ENCODE measurements at regions not wholly inside any gene's neighbourhood (a gene's known extent, or its start where the extent isn't known, plus 50 kb on each side); places are given as distances from the start of the nearest gene placed in this dataset.

DNA sequence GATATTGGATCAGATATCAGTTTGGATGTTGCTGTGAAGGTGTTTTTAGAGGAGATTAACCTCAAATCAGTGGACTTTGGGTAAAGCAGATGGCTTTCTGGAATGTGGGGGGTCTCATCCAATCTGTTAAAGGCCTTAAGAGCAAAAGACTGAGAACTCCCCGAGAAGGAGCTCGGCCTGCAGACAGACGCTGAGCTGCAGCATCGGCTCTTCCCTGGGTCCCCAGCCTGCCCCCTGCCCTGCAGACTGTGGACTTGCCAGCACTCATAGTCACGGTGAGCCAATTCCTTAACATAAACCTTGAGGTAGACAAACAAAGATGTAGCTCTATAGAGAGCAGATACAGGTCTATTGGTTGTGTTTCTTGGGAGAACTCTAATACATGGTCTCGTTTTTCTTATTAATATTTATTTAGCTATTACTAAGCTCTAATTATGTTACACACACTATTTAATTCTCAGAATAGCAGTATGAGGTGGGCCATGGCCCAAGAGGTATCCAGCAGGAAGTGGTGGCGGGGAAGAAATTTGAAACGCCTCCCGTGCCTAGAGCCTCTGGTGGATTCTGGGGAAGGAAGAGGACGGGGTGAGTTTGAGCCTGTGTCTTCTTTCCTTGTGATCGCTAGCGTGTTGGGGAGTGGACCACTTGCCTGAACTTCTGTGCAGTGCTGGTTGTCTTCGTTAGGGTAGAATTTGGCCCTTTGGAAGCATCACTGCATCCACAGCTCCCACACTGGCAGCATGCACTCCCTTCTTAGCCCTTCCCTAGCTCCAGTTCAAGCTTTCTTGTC lies 305.3 kb downstream of the TEX29 start:
- TF ChIP-seq, protein P1, sequence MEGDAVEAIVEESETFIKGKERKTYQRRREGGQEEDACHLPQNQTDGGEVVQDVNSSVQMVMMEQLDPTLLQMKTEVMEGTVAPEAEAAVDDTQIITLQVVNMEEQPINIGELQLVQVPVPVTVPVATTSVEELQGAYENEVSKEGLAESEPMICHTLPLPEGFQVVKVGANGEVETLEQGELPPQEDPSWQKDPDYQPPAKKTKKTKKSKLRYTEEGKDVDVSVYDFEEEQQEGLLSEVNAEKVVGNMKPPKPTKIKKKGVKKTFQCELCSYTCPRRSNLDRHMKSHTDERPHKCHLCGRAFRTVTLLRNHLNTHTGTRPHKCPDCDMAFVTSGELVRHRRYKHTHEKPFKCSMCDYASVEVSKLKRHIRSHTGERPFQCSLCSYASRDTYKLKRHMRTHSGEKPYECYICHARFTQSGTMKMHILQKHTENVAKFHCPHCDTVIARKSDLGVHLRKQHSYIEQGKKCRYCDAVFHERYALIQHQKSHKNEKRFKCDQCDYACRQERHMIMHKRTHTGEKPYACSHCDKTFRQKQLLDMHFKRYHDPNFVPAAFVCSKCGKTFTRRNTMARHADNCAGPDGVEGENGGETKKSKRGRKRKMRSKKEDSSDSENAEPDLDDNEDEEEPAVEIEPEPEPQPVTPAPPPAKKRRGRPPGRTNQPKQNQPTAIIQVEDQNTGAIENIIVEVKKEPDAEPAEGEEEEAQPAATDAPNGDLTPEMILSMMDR (IDR thresholded peaks at IDR 0.05; ENCODE audit: insufficient read depth, low read length, severe bottlenecking) = no peak
- H3K36me3 ChIP-seq (ENCODE audit: control insufficient read depth, insufficient read depth, low read length) = no peaks in the 10 kb centered on the region
- no peak for FAIRE-seq
- H3K27me3 ChIP-seq (ENCODE audit: control insufficient read depth, insufficient read depth, low read length) = no peaks in the 10 kb centered on the region
- no peak for DNase-seq (ENCODE audit: low read depth)
- no peak overlapping the region for H3K4me3 ChIP-seq (ENCODE audit: low read depth, low read length)

DNA sequence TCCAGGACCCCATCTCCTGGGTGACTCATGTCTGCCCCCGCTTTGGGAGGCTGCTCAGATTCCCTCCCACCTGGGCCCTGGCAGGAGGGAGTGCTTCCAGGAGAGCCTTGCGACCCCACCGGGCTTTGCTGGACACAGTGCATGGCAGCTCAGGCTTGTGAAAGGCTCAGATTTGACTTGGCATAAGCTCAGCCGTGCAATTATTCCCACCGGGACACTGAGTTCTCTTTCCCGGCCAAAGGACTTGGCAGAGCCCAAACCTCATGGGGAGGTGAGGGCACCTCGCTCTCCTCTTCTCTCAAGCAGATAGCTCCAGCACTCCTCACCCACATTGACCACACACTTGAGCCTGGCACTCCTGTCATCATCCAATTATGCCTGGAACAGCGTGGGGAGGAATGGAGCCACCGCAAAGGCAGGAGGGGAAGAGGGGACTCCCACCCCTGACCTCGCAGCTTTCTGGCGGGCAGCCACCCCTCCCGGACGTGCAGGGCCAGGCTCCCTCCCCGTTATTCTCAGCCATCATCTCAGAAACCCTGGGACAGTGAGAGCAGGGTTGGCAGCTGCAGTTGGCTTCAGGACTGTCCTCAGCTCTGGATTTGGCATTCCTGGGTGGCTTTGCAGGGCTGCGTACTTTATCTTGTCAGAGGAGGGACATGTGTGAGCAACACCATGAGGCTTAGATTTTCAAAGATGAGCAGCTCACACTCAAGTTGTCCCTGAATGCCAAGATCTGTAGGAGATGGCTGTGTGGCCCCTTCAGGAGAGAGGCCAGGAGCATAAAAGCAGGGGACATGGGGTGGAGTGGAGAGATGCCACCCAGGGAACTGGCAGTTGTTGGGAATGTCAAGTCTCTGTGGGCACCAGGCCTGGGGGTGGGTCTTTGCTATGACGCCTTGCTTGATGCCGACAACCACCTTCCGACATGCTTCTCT lies 306.2 kb downstream of the TEX29 start:
- Histone ChIP-seq H3K36me3 (ENCODE audit: control insufficient read depth, insufficient read depth, low read length) (no peaks in the 10 kb centered on the region), H3K27me3 (ENCODE audit: control insufficient read depth, insufficient read depth, low read length) (no peaks in the 10 kb centered on the region), H3K4me3 (ENCODE audit: low read depth, low read length) (no peak overlapping the region)
- no peak for FAIRE-seq
- TF ChIP-seq, protein P1 (IDR thresholded peaks at IDR 0.05; ENCODE audit: insufficient read depth, low read length, severe bottlenecking) = no peak
- DNase-seq (ENCODE audit: low read depth) = no peak

DNA sequence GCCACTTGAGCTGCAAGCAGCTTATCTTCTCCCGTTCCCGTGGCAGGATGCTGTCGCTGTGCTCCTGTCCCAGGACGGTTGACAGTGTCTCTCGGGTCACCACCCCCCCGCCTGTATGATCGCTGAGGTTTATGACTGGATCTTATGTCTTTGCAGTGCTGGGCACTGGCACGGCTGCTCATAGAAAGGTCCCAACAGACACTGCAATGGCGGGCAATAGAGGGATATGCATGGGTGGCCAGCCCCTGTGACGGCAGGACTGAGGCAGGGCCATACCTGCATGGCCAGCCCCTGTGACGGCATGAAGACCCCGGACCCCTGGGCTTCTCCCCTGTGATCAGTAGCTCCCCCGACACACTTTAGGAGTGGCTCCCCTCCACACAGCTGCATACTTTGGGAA lies 307.2 kb downstream of the TEX29 start:
- FAIRE-seq = no peak
- H3K27me3 ChIP-seq (ENCODE audit: control insufficient read depth, insufficient read depth, low read length) = no peaks in the 10 kb centered on the region

DNA sequence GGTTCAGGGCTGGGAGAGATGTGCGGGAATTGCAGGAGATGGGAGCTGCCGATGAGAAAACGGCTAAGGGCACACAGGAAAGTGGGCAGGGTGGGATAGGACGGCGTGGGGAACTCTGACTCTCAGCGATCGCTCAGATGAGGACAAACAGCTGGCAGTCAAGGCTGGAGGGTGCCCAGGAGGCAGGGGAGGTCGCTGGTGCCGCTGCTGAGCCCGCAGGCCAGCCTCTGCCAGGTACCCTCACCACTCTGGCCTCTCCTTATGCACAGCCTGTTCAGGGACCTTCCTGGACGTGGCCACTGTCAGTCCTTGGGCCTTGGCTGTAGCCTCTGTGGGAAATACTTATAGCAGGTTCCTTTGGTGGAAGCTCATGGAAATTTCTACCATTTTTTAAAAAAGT lies 308.6 kb downstream of the TEX29 start:
- no peaks in the 10 kb centered on the region for H3K27me3 ChIP-seq (ENCODE audit: control insufficient read depth, insufficient read depth, low read length)
- DNase-seq (ENCODE audit: low read depth) (no peak), FAIRE-seq (no peak)
- H3K4me3 ChIP-seq (ENCODE audit: low read depth, low read length) = no peak overlapping the region
- H3K36me3 ChIP-seq (ENCODE audit: control insufficient read depth, insufficient read depth, low read length) = no peaks in the 10 kb centered on the region
- TF ChIP-seq, protein P1 (IDR thresholded peaks at IDR 0.05; ENCODE audit: insufficient read depth, low read length, severe bottlenecking) = no peak

More for the DNA sequence above, 307.2 kb downstream of the TEX29 start:
- TF ChIP-seq, protein P1 (IDR thresholded peaks at IDR 0.05; ENCODE audit: insufficient read depth, low read length, severe bottlenecking) = no peak
- Histone ChIP-seq H3K4me3 (ENCODE audit: low read depth, low read length) (no peak overlapping the region), H3K36me3 (ENCODE audit: control insufficient read depth, insufficient read depth, low read length) (no peaks in the 10 kb centered on the region)
- no peak for DNase-seq (ENCODE audit: low read depth)

DNA sequence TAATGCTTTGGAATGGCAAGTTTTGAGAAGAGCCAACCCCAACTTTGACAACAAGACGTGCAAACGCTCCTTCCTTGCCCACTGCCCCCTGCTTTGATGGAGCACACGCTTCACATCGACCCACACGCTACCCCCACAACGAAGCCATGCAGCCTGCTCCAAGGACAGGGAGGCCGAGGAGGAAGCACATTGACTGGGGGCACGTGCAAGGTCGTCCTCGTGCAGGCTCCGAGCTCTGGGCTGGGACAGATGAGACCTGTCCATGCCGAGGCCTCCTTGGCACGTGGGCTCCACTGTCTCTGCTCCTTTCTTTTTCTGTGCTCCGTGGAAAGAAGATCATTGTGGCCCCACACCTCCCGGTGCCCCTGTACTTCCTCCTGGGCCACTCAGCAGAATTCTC lies 309.0 kb downstream of the TEX29 start:
- Histone ChIP-seq H3K27me3 (ENCODE audit: control insufficient read depth, insufficient read depth, low read length) (no peaks in the 10 kb centered on the region), H3K4me3 (ENCODE audit: low read depth, low read length) (no peak overlapping the region), H3K36me3 (ENCODE audit: control insufficient read depth, insufficient read depth, low read length) (no peaks in the 10 kb centered on the region)
- TF ChIP-seq, protein P1 (IDR thresholded peaks at IDR 0.05; ENCODE audit: insufficient read depth, low read length, severe bottlenecking) = no peak
- no peak for FAIRE-seq
- DNase-seq (ENCODE audit: low read depth) = no peak

All from bronchial epithelial cell (primary cell).